Breast epithelium (tissue), 4 donors: ENCODE measurements at regions not wholly inside any gene's neighbourhood (a gene's known extent, or its start where the extent isn't known, plus 50 kb on each side); places are given as distances from the start of the nearest gene placed in this dataset.
A peak's percentile ranks its signal among the peaks of the same experiment; 100 is the strongest.

Source experiments
- DNase-seq, 2 donors: peaks; one replicate each; pipeline ENCODE4 v3.0.0-alpha.2; 2019; ENCODE audit warnings: low spot score in 2 of 2
- H3K27ac ChIP-seq, 2 donors: fragments of 200-600 bp; sonication (generic) in 1 of 2; one replicate each; pipeline ENCODE4 v1.5.1; 2016 to 2019; ENCODE audit warnings: mild to moderate bottlenecking in 1 of 2
- H3K27me3 ChIP-seq, 2 donors: fragments of 200-600 bp; sonication (generic) in 1 of 2; one replicate each; pipeline versions ENCODE4 v1.5.1 to v1.6.0; 2017 to 2019; ENCODE audit warnings: control low read depth in 1 of 2, mild to moderate bottlenecking in 1 of 2
- H3K36me3 ChIP-seq: fragments of 200-600 bp; one replicate; pipeline ENCODE4 v1.5.1; 2019
- H3K4me1 ChIP-seq, 2 donors: fragments of 200-600 bp; sonication (generic); one replicate each; pipeline ENCODE4 v1.5.1; 2016 to 2019; ENCODE audit warnings: control low read depth in 1 of 2
- H3K4me3 ChIP-seq, 3 donors: fragments of 200-600 bp; sonication (generic); 1 replicate in 2 of 3; 2 replicates in 1 of 3; pipeline ENCODE4 v1.5.1; 2016 to 2019; ENCODE audit warnings: mild to moderate bottlenecking in 3 of 3, moderate library complexity in 2 of 3
- H3K9me3 ChIP-seq, 2 donors: fragments of 200-600 bp; sonication (generic) in 1 of 2; one replicate each; pipeline ENCODE4 v1.5.1; 2016 to 2019; ENCODE audit warnings: control low read depth in 1 of 2
- POLR2A ChIP-seq: fragments of 450-650 bp; IDR thresholded peaks from one replicate; pipeline ENCODE4 v1.6.1; 2016; ENCODE audit warnings: antibody characterized with exemption, mild to moderate bottlenecking, moderate library complexity
- POLR2AphosphoS5 ChIP-seq, 3 donors: sonication (generic); formaldehyde crosslinking; IDR thresholded peaks; one replicate each; pipeline ENCODE4 v1.6.1; 2017; ENCODE audit warnings: antibody characterized with exemption in 3 of 3
- intact Hi-C: fragments of 100-400 bp; cut with DNase I; formaldehyde crosslinking; loops from one replicate; pipeline ENCODE4 v1.15.1; 2023; ENCODE audit warnings: low total_unique reads
- TF ChIP-seq, protein P1 (sequence below), 3 donors: fragments of 450-650 bp; IDR thresholded peaks; one replicate each; pipeline ENCODE4 v1.5.1; 2016 to 2017; ENCODE audit warnings: antibody characterized with exemption in 3 of 3, mild to moderate bottlenecking in 3 of 3, moderate library complexity in 3 of 3

DNA sequence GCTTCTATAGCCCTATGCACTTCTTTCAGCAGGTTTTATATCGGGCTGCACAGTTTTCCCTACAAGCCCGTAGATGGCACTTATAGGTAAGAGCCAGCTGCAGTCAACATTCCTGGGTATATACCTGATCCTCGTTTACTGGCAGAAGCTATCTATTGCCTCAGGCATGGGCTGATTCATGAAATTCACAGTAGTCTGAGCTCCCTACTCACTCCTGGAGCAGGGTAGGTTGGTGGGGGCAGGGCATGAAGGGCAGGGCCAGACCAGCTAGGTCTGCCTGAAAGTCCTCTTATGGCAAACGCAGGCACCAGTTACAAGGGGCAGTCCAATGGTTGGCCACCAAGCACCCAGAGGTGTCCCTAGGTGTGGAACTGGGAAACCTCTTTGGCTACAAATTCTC lies 345.8 kb downstream of the RPS29 start:
- H3K4me3 ChIP-seq: no peak overlapping the region
- H3K36me3 ChIP-seq: no peaks in the 10 kb centered on the region
- H3K9me3 ChIP-seq: peaks cover 16 to 19% of the 10 kb centered on the region in 2 donors
- no peaks in the 10 kb centered on the region for H3K4me1 ChIP-seq
- DNase-seq: no peak
- H3K27ac ChIP-seq: no peak overlapping the region
- intact Hi-C loops: no loop called here
- no peaks in the 10 kb centered on the region for H3K27me3 ChIP-seq
- TF ChIP-seq POLR2AphosphoS5 (IDR thresholded peaks at IDR 0.05) (no peak), POLR2A (no peak)
- TF ChIP-seq, protein P1, sequence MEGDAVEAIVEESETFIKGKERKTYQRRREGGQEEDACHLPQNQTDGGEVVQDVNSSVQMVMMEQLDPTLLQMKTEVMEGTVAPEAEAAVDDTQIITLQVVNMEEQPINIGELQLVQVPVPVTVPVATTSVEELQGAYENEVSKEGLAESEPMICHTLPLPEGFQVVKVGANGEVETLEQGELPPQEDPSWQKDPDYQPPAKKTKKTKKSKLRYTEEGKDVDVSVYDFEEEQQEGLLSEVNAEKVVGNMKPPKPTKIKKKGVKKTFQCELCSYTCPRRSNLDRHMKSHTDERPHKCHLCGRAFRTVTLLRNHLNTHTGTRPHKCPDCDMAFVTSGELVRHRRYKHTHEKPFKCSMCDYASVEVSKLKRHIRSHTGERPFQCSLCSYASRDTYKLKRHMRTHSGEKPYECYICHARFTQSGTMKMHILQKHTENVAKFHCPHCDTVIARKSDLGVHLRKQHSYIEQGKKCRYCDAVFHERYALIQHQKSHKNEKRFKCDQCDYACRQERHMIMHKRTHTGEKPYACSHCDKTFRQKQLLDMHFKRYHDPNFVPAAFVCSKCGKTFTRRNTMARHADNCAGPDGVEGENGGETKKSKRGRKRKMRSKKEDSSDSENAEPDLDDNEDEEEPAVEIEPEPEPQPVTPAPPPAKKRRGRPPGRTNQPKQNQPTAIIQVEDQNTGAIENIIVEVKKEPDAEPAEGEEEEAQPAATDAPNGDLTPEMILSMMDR (IDR thresholded peaks at IDR 0.05): no peak

DNA sequence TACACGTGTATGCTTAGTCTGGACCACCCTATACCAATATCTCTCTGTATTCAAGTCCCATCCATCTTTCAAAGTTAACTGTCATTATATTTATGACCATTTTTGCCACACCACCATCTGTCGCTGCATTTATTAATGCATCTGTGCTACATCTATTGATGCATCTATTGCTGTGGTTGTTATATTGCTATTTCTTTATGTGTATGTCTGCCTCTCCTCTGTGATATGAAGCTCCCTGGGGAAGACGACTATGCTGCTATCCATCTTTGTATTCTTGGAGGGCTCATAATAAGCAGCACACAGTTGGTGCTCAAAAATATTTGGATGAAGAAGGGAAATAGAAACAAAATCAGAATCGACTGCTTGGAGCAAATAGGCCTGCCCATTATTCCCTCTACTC lies 357.6 kb downstream of the RPS29 start:
- no peak overlapping the region for H3K27ac ChIP-seq
- no peaks in the 10 kb centered on the region for H3K36me3 ChIP-seq
- no peaks in the 10 kb centered on the region for H3K27me3 ChIP-seq
- TF ChIP-seq, protein P1 (IDR thresholded peaks at IDR 0.05): no peak
- TF ChIP-seq POLR2A: no peak
- no peak for TF ChIP-seq POLR2AphosphoS5 (IDR thresholded peaks at IDR 0.05)
- no peaks in the 10 kb centered on the region for H3K4me1 ChIP-seq
- intact Hi-C loops: no loop called here
- peaks cover 0 to 10% of the 10 kb centered on the region in 2 donors for H3K9me3 ChIP-seq
- no peak overlapping the region for H3K4me3 ChIP-seq
- DNase-seq: no peak

DNA sequence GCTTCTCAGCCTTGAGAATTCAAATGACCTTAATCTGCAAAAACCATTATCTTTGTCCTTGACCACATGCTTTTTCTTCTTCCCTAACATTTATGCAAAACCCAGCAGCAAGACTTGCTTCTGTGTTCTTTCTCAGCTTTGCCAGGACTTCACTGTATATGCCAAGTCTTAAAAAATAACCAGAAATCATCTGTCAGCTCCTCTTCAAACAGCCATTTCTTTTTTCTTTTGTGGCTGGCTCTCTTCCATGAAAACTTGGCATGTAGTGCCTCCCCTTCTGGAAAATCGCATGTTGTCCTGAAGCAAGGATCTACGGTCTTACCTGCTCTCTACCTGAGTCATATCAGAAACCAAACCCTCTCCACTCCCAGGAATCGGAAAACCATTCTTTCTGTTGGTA lies 364.9 kb downstream of the RPS29 start:
- TF ChIP-seq, protein P1 (IDR thresholded peaks at IDR 0.05): no peak
- TF ChIP-seq POLR2A: no peak
- TF ChIP-seq POLR2AphosphoS5 (IDR thresholded peaks at IDR 0.05): no peak
- H3K4me3 ChIP-seq: no peak overlapping the region
- no peaks in the 10 kb centered on the region for H3K27me3 ChIP-seq
- intact Hi-C loops: no loop called here
- no peak for DNase-seq
- no peak overlapping the region for H3K27ac ChIP-seq
- no peaks in the 10 kb centered on the region for H3K9me3 ChIP-seq
- no peaks in the 10 kb centered on the region for H3K36me3 ChIP-seq
- H3K4me1 ChIP-seq: no peaks in the 10 kb centered on the region

DNA sequence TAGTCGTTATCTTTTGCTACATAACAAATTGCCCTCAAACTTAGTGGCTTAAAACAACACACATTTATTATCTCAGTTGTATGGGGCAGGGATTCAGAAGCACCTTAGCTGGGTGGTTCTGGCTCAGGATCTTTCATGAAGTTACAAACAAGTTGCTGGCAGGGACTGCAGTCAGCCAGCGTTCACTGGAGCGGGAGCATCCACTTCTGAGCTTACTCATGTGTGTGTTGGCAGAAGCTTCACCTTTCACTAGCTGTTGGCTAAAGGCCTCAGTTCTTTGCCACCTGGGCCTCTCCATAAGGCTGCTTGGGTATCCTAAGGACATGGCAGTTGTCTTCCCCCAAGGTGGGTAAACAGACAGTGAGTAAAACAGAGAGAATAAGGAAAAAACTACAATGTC lies 365.7 kb downstream of the RPS29 start:
- H3K4me3 ChIP-seq: no peak overlapping the region
- H3K27ac ChIP-seq: no peak overlapping the region
- no peaks in the 10 kb centered on the region for H3K9me3 ChIP-seq
- DNase-seq: no peak
- no peaks in the 10 kb centered on the region for H3K36me3 ChIP-seq
- H3K27me3 ChIP-seq: no peaks in the 10 kb centered on the region
- TF ChIP-seq POLR2A: no peak
- TF ChIP-seq, protein P1 (IDR thresholded peaks at IDR 0.05): no peak
- TF ChIP-seq POLR2AphosphoS5 (IDR thresholded peaks at IDR 0.05): no peak
- H3K4me1 ChIP-seq: no peaks in the 10 kb centered on the region
- intact Hi-C loops: no loop called here

DNA sequence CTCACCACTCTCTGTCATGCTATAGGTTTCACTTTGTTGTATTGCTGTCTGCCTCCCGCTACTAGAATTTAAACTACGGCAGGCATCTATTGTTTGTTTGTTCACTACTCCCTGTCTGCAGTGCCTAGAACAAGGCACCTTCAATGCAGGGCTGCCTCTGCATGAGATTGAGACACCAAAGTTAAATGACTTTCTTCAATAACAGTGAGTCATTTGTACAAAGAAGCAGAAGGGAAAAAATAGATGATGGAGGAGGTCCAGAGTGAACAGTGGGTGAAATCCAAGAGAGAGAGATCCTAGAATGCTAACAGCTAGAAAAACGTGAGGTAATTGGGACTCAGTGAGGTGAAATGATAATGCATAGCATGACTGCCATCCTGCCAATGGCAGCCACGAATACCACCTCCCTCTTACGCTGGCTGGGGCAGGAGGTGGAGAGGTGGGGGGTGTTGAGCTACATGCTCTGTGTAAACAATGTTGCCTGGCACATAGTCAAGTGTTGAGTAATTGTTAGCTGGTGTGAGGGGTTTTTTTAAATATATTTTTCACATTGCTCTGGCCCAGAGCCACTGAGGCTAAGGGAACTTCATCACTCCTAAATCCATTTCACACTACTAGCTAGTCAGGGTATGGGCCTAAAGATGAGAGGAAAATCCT lies 367.6 kb downstream of the RPS29 start:
- H3K9me3 ChIP-seq: no peaks in the 10 kb centered on the region
- TF ChIP-seq POLR2AphosphoS5 (IDR thresholded peaks at IDR 0.05): peak in 1 of 3 donors; percentile 35
- TF ChIP-seq POLR2A: no peak
- peak overlapping the region in 1 of 2 donors; percentile 72 for H3K27ac ChIP-seq
- no peak for DNase-seq
- H3K36me3 ChIP-seq: no peaks in the 10 kb centered on the region
- intact Hi-C loops: no loop called here
- H3K27me3 ChIP-seq: no peaks in the 10 kb centered on the region
- H3K4me3 ChIP-seq: no peak overlapping the region
- no peaks in the 10 kb centered on the region for H3K4me1 ChIP-seq

DNA sequence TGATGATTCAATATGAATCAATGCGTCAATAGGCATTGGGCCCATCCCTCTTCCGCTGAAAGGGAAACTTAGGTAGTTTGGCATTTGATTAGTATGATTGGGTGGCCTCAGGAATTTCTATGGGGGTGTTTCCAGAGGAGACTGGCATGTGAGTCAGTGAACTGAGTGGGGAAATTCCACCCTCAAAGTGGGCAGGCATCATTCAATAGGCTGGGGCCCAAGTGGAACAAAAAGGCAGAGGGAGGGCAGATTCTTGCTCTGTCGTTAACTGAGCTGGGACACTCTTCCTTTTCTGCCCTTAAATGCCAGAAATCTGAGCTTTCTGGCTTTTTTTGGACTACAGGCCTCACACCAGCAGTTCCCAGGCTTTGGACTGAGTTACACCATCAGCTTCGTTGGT lies 373.5 kb downstream of the RPS29 start:
- H3K4me3 ChIP-seq: no peak overlapping the region
- no peaks in the 10 kb centered on the region for H3K36me3 ChIP-seq
- H3K27me3 ChIP-seq: no peaks in the 10 kb centered on the region
- TF ChIP-seq POLR2A: no peak
- TF ChIP-seq, protein P1 (IDR thresholded peaks at IDR 0.05): no peak
- no peak for TF ChIP-seq POLR2AphosphoS5 (IDR thresholded peaks at IDR 0.05)
- DNase-seq: no peak
- H3K27ac ChIP-seq: peak overlapping the region; percentile 12 to 67
- no peaks in the 10 kb centered on the region for H3K9me3 ChIP-seq
- intact Hi-C loops: no loop called here
- H3K4me1 ChIP-seq: no peaks in the 10 kb centered on the region
